A204.1 (cell line): ENCODE measurements at regions not wholly inside any gene's neighbourhood (a gene's known extent, or its start where the extent isn't known, plus 50 kb on each side); places are given as distances from the start of the nearest gene placed in this dataset.

ENCODE experiments used
- FAIRE-seq: peaks from 2 replicates; lab custom pipeline; 2012; peaks lifted over from hg19 to GRCh38; lab: Jason Lieb, UNC

DNA sequence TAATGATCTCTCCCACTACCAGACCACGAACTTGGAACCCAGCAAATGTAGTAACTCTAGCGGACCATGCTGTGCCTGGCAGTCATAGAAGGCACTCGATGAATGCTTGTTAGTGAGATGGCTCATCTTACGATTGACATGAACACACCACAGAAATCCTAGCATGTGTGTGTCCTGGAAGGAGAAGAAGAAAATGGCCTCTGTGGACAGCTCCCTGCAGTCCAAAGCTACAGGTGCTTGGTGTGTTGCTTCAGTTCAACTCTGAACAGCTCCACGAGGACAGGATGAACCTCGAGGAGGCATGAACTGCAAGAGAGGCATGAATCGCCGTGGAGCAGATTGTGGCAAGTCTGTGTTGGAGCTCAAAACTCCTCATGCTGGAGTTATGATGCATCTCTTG is 93.5 kb downstream of the KLF6 start:
- FAIRE-seq = no peak

DNA sequence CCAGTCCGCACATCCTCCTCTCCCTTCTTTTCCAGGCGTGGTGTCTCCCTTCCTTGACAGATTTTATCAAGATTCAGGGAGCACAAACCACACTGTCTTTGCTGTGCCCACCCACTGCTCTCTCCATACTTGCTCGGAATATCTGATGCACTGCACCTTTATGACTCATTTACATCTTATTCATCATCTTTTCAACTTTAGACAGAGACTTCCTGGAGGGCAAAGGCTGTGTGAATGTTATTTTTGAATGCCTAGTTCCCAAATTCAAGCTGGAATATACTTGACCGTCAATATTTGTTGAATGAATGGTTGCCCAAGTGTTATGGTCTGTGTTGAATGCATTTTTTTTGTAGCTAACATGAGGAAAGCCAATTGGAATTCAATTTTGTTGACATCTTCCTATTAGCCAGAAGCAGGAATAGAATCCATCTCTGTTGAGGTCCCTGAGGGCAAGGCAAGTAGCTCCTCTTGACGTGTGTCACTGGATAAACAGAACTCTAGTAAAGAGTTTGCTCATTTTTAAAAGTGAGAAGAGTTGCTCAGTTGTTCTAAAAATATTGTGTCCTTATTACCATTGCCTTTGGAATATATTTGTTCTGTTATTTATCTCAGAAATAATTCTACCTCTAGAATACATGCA is 95.0 kb downstream of the KLF6 start:
- FAIRE-seq = no peak

DNA sequence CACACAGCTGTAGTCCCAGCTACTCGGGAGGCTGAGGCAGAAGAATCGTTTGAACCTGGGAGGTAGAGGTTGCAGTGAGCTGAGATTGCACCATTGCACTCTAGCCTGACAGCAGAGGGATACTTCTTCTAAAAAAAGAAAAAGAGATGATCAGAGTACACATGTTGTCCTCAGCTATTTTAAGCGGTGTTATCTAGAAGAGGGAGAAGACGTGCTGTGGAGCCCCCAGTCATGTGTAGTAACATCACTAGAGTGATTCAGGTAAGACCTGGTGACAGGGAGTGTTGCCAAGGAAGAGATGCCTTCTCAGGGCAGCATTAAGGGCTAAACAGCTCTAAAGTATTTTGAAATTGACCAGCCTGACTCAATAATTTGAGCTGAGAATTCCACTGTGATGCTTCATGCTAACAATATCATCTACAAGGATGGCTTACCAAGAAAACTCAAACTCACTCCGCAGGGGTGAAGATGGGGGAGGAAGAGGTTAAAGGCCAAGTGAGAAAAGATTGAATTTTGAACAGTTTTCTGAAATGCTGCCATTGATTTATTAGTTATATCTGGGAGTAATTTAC is 97.4 kb downstream of the KLF6 start:
- no peak for FAIRE-seq

DNA sequence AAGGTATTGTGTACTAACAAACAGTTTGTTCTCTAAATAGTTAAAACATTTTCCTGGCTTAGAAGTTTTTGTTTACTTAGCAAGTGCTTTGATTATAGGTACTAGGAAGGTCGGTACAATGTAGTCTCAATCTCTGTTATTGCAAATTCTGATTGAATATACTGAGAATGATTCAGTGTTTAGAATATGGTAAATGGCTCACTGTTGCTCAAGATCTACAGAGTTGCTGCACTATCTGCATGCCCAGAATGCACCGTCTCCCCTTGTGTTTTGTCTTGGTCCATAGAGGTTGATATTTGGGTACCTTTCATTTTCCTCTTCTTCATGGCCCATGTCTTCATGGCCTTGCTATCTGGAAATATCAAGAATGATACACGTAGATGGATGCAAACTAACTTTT is 99.6 kb downstream of the KLF6 start:
- no peak for FAIRE-seq

DNA sequence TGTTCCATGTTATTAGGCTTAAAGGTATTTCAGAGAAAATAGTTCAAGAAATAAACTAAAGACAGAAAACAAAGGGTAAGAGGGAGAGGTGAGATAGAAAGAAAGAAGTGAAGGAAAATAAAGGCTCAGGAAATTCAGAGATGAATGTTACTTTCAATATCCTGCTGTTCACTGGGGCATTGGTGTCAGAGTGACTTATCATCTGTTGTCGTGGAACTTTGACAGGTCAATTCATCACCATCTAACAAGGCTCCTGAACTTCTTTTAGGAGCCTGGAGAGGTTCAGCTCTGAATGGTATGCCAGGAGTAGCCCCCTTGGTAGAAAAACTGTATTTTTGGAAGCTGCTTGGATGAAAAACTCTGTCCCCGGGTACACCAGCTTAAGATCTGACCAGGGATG is 100.1 kb downstream of the KLF6 start:
- no peak for FAIRE-seq

DNA sequence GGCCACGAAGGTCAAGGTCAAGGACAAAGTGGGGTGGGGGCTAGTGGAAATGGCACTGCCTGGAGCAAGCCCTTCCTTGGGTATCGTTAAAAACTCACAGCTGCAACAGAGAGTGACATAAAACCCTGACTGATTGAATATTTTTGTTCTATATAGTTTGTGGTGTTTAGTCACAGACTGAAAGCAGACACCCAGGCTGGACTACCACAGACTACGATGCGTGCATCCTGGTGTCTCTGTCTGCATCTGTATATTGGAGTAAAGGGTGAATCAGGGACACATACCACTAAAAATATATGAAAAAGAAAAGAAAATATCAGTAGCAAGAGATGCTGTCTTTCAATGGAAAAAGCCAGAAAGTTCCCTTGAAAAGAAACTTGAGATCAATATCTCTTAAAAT is 101.4 kb downstream of the KLF6 start:
- no peak for FAIRE-seq

DNA sequence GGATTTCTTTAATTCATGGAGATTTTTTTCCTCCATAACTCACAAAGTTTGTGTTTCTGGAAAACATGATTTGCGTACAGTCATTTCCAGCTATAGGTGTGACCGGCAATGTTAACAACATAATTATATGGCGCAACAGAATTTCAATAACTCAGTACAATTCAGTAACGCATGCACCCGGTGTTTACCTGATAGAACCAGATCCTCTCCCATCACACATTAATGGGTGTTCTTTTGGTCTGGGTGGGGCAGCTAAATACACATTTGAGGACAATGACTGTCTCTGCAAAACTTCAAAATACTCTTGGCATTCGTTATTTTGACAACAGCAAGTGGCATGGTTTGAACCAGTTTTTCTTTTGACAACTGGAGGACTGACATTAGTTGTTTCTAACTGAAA is 102.3 kb downstream of the KLF6 start:
- FAIRE-seq = no peak

DNA sequence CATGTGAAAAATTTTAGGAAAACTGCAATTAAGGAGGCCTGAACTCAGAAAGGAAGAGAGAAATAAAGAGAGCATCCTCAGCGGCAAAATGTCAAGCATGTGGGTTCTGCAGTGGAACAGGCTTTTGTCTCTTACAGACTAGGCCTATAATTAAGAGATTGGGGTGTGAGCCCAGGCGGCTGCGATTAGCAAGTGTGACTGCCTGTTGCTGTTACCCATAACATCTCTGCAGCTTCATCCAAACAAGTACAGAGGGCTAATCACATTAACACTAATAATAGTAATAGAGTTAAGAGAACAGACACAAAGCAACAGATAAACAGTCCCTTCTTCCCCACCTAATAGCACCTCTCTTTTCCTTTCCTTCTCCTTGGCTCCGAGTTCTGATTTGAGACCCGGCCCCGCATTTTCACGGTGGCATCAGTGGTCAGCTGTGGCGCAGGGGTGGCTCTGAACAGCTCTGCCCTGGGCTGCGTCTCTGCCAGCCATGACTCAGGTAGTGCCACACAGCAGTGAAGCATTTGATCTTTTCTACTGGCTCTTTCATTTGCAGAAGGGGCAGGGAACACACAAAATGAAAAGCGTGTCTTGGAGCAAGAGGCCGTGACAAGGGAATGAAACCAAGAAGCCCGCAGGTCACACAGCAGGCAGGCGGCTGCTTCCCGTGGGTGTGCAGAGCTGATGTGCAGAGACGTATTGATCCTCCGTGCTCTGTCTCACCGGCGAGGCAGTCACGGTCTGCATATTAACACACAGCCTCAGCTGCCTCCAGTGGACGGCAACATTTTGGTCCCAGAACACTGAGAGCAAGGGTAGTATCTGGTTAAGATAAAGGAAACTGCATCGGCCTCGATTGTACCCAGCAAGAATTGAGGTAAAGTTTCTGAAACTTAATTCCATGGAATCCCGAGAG is 103.1 kb downstream of the KLF6 start:
- no peak for FAIRE-seq

DNA sequence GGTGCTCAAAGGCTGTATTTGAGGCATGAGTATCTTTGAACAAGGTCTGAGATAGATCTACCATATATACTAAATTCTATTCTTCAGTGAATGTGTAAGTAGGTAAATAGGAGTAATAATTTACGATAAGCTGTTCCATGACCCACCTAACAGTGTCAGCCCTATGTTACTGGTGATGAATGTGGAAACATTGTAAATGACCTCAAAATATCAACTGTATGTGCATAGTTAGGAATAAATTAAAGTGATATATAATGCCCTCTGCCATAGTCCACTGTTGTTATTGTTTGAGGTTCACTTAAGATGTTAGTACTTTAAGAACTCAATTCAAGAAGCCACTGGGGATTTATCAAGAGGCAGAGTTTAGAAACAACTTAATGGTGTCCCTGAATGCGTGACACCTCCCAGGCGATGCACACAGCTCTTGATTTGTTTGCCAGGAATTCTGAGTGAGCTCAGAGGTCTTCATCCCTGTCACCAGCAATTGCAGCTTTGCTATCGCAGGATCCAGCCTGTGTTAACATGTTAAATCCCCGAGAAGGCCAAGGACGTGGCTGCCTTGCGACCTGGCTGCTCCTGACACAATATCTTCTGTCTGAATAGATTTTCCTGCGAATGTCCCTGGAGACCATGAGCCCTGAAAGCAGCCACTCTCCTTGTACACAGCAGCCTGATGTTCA is 104.9 kb downstream of the KLF6 start:
- FAIRE-seq = no peak

DNA sequence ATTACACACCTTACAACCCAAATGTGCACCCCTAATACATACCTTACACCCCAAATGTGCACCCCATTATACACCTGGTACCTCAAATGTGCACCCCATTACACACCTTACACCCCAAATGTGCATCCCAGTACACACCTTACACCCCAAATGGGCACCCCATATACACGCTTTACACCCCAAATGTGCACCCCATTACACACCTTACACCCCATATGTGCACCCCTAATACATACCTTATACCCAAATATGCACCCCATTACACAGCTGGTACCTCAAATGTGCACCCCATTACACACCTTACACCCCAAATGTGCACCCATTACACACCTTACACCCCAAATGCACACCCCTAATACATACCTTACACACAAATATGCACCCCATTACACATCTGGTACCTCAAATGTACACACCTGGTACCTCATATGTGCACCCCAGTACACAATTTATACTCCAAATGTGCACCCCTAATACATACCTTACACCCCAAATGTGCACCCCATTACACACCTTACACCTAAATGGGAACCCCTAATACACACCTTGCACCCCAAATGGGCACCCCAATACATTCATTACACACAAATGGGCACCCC is 106.3 kb downstream of the KLF6 start:
- FAIRE-seq = no peak

DNA sequence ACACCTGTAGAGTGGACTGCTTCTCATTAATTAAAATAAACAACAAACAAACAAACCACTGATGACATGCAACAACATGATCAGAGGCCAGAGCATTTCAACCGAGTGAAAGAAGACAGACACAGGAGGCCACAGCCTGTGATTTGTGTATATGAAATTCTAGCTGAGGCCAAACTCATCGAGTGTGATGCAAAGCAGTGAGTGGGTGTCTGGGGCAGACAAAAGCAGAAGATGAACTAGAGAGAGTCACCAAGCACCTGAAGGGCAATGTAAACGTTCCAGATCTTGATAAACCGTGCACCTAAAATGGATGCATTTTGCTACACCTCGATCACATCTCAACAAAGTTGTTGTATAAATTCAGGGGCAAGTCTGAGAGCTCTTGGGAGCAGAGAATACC is 108.4 kb downstream of the KLF6 start:
- no peak for FAIRE-seq

DNA sequence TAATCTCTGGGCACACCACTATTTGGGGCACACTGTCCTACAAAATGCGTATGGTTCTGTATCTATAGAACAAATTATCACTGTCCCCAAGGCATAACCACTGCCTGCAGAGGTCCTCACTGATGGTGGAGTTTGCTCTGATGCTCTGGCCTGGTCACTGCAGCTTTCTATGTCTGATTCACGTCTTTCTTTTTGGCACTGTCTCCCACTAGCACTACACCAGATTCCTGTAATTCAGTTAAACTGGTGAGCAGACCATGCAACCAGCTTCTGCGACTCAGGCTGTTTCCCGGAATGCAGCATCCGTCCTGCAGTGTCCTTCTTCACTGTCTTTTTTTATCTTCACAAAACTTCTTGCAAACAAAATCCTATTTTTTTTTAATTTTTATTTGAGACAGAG is 112.8 kb downstream of the KLF6 start:
- FAIRE-seq = no peak

DNA sequence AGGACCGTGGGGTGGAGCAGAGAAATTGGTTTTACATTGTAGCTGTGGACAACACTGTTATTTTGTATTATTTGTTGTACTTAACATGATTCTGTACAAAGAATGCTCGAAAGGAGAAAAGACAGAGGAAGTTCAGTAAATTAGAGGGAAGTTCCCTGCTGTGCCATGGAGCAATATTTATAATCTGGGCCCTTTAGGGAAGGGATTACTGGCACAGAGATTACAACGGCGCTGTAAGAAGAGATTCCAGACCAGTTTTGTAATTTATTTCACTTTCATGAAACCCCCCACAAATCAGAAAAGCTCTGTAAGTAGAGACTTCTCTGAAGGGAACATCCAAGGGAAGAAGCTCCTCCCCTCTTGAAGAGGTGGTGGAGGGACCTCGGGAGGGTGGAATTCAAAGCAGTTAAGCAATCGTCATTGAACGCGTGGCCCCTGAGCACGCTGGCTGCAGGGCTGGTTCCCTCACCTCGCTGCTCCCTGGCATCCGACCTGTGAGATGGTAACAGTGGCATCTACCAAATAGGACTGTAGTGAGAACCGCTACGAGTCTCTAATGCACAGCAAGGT is 113.5 kb downstream of the KLF6 start:
- no peak for FAIRE-seq

DNA sequence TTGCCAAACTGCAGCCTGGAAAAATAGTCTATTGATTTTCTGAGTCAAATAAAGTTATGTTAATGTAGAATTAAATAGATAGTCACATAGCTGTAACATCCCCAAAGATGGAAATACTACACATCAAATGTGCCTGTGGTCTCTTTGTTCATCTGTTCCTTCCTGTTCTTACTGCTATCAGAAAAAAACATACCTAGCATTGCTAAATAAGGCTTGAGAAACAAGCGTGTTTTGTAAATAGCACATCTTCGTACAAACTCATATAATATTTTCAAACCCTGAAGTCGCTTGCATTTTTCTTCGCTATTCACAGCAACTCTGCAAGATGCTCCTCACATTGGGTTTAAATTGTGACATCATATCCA is 116.1 kb downstream of the KLF6 start:
- no peak for FAIRE-seq

DNA sequence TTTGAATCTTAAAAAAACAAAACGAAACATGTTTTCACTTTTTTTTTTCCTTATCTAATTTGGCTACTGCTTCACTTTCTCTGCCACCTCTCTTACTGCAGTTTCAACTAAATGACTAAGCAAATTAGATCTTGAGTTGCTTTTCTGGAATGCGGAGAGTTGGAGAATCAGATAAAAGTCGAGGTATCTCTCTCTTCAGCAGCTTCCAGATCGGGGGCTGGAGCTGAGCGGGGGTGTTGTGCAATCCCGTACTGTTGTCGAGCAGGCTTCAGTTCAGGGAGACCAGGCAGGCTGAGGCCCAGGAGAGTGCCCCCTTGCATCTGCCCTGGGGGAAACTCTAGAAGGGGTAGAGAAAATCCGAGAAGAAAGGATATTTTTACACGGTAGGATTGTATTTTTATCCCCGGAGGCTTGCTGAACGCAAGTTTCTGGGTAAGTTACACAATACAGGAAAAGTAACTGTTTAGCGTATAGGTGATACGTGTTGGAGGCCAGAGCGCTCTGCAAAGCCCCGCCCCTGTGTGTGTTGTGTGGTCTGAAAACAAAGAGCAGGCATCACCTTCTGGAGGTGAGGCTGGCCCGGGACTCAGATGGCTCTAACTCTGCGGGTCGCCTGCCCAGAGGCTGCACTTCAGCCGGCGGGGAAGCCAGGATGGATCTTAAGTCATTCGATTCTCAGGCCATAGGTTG is 116.6 kb downstream of the KLF6 start:
- no peak for FAIRE-seq

DNA sequence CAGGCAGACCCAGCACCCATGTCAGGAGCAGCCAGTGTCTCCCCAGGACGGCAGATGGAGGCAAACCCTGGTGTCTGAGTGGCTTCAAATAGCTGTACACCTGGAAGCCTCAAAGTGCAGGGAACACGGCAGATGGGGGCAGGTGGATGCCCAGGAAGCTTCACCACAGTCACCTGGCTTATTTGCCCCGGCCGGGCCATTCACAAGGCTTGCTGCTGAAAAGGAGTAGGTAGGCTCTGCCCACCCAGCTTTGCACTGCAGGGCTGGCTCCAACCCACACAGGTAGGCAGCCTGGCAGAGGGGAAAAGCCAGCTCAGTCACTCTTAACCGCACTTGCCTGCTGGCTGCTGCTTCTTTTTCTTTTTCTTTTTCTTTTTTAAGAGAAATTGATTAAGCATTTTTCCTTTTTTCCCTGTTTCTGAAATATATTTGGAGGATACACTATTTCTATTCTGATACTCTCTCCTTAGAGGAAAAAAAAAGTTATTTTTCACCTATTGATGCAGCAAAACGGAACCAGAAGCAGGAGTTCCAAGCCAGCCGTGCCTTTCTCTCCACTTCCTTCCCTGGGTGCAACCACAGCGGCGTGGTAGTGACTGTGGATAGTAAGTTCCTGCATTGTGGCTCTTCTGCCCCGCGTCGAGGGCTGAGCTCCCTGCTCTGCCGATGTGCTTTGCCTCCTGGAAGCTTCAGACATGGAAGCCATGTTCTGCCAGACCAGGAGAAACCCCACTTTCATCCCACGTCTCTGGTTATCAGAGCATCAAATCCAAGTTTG is 118.3 kb downstream of the KLF6 start:
- no peak for FAIRE-seq

DNA sequence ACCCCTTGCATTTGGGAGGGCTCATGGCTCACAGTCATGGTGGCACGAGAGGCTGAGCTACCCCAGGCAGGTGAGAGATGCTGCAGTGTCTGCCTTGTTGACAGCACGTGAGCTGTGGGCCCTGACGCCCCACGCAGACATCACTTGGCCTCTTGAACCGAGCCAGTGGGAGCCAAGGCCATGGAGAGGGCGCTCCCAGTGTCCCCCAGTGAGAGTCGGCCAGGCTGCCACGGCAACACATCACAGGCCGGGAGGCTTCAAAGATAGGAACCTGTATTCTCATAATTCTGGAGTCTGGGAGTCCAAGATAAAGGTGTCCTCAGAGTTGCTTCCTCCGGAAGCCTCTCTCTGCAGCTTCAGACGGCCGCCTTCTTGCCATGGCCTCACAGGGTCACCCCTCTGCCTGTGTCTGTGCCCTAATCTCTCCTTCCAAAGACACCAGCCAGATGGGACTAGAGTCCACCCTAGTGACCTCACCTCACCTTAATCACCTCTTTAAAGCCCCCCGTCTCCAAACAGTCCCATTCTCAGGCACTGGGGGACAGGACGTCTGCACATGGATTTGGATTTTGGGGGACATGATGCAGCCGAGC is 119.6 kb downstream of the KLF6 start:
- FAIRE-seq = no peak

DNA sequence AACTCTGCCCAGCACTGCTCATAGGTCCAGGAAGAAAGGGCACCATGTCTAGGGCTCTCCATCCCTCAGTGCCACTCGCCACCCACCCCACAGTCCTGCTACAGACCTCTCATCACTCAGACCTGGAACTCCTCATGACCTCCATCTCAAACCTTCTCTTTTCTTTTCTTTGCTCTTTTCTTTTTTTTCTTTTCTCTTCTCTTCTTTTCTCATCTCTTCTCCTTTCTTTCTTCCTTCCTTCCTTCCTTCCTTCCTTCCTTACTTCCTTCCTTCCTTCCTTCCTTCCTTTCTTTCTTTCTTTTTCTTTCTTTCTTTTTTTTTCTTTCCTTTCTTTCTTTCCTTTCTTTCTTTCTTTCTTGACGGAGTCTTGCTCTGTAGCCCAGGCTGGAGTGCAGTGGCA is 122.2 kb downstream of the KLF6 start:
- no peak for FAIRE-seq

DNA sequence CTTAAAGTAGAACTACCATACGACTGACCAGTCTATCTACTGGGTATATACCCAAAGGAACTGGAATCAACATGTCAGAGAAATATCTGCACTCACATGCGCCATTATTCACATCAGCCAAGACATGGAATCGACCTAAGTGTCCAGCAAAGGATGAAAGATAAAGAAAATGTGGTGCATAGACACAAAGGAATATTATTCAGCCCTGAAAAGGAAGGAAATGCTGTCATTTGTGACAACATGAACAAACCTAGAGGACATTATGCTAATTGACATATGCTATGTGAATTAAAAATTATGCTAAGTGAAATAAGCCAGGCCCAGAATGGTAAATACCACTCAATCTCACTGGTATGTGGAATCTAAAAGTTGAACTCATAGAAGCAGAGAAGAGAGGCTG is 123.7 kb downstream of the KLF6 start:
- FAIRE-seq = no peak

DNA sequence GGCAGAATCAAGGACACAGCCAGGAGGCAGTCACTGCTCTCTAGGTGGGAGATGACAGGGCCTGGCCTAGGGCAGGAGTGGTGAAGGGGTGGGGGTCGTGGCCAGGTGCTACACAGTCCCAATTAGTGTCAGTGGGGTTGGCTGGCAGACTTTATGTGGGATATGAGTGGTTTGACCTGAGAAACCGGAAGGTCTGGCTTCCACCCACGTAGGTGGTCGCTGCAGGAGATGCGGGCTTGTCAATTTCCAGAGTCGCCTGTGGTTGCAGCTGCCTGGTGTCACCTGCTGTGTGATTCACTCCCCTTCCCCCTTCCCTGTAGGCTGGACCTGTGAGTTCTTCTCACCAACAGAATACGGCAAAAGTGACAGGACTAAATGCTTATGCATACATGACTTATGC is 124.3 kb downstream of the KLF6 start:
- no peak for FAIRE-seq
